Suprapubic skin (tissue), 4 donors: ENCODE measurements at regions not wholly inside any gene's neighbourhood (a gene's known extent, or its start where the extent isn't known, plus 50 kb on each side); places are given as distances from the start of the nearest gene placed in this dataset.
A peak's percentile ranks its signal among the peaks of the same experiment; 100 is the strongest.

Experiments used
- CTCF ChIP-seq, 2 donors: fragments of 200-600 bp in 1 of 2; fragments of 450-650 bp in 1 of 2; sonication (generic) in 1 of 2; IDR thresholded peaks; one replicate each; pipeline ENCODE4 v1.5.1; 2016 to 2019; ENCODE audit warnings: antibody characterized with exemption in 2 of 2, mild to moderate bottlenecking in 1 of 2, moderate library complexity in 1 of 2
- EP300 ChIP-seq: sonication (generic); formaldehyde crosslinking; IDR thresholded peaks from one replicate; pipeline ENCODE4 v1.6.1; 2017; ENCODE audit warnings: antibody characterized with exemption
- POLR2A ChIP-seq, 2 donors: fragments of 450-650 bp; IDR thresholded peaks; one replicate each; pipeline ENCODE4 v1.6.1; 2017; ENCODE audit warnings: antibody characterized with exemption in 2 of 2, mild to moderate bottlenecking in 2 of 2, moderate library complexity in 2 of 2
- POLR2AphosphoS5 ChIP-seq, 3 donors: sonication (generic); formaldehyde crosslinking; IDR thresholded peaks; one replicate each; pipeline ENCODE4 v1.6.1; 2017; ENCODE audit warnings: antibody characterized with exemption in 3 of 3

DNA sequence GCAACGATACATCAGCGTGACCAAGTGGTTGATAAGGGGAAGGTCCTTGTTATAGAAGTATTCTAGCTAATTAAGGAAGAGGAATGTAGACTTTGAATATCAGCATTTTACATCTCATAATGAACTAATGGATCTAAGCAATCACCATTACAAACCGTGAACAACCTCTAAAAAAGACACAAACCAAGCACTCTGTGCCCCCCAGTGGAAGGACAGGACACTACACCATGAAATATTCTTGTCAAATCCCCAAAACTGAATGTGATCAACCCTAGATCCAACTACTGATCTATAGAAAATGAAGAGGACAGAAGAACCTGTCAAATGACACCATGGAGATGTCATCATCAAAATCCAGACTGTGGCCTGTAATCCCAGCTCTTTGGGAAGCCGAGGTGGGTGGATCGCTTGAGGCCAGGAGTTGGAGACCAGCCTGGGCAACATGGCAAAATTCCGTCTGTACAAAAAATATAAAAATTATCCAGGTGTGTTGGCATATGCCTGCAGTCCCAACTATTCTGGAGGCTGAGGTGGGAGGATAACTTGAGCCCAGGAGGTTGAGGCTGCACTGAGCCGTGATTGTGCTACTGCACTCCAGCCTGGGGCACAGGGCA is 111.3 kb upstream of the CARD11 start:
- no peak for TF ChIP-seq POLR2A (IDR thresholded peaks at IDR 0.05)
- peak in 1 of 2 donors; percentile 51 for TF ChIP-seq CTCF (IDR thresholded peaks at IDR 0.05)
- TF ChIP-seq POLR2AphosphoS5 (IDR thresholded peaks at IDR 0.05) = no peak
- no peak for TF ChIP-seq EP300
